CD4-positive, alpha-beta T cell treated with Interleukin-2 at 100 ng/mL for 4 hours (primary cell): ENCODE measurements at regions not wholly inside any gene's neighbourhood (a gene's known extent, or its start where the extent isn't known, plus 50 kb on each side); places are given as distances from the start of the nearest gene placed in this dataset.
"Not testable (repeated sequence)": the region's sequence is repeated elsewhere in the genome, so short reads cannot be mapped to it uniquely, and the experiment has no call there.

Experiments used
- DNase-seq: peaks from one replicate; pipeline ENCODE4 v3.0.0-alpha.2; 2020; ENCODE audit warnings: low spot score

DNA sequence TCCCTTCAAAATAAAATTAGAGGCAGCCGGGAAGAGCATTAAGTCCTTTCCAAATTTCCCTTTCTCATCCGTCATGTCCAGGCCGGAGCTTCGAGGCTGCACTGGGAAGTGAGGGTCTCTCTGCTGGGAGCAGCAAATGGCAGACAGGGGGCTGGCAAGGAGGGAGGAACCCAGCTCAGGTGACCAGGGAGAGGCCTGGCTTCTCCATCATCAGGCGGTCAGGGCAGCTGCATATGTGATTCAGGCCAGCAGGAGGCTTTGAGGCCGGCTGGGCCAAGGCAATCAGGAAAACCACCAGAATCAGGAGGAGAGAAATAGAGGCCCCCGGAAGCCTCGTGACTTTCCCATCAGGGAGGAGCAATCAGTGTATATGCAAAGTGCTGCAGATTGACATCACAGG lies 85.0 kb upstream of the RPL38 start:
- DNase-seq: no peak

DNA sequence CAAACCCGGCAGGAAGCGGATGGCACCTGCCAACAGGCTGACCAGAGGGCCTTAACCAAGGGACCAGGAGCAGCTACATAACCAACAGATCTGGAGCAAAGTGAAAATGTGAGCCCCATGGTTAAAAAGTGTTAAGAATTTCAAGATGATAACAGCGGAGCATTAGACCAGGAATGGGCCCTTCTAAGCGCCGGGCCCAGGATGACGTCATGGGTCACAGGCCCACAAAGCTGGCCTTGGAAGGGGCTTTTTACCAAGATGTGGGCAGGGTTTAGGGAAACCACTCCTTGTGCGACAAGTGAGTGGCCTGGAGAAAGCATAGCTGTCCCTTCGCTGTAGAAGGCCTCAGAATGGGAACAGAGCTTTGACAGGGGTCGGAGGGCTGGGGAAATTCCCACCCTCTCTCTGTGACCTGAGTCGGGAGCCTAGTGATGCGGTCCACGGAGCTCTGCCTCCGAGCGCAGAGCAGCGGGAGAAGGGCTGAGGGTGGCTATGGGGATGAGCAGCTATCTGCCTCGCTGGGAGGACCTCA lies 84.4 kb upstream of the RPL38 start:
- no peak for DNase-seq

DNA sequence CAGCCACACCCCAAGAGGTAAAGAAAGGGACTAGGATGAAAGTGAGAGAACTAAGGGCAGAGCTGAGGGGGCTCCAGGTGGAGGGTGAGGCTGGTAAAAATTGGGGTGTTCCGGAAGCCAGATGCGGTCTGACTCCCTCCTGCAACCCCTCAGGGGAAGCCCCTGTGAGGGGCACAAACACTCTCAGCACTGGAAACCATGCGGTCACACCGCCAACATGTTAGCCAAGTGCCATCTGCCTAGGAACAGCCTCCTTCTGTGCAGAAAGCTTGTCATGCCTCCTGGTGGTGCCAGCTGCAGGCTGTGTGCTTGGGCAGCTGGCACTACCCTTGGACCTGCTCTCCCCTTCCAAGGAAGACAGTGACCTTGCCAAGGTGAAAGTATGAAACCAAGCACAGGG lies 83.5 kb upstream of the RPL38 start:
- DNase-seq: no peak

DNA sequence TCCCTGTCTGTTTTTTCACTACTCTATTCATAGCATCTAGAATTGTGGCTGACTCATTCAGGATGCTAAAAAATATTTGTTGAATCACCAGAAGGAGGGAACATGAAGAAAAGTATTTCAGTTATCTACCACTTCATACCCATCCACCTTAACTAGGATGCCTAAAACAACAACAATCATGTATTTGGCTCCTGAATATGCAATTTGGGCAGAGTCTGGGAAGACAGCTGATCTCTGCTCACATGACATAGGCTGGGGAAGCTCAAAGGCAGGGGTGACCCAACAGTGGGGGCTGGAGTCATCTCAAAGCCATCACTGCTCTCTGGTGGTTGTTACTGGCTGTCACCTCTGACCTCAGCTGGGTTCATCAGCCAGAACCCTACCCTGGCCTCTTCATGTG lies 80.1 kb upstream of the RPL38 start:
- DNase-seq: no peak

DNA sequence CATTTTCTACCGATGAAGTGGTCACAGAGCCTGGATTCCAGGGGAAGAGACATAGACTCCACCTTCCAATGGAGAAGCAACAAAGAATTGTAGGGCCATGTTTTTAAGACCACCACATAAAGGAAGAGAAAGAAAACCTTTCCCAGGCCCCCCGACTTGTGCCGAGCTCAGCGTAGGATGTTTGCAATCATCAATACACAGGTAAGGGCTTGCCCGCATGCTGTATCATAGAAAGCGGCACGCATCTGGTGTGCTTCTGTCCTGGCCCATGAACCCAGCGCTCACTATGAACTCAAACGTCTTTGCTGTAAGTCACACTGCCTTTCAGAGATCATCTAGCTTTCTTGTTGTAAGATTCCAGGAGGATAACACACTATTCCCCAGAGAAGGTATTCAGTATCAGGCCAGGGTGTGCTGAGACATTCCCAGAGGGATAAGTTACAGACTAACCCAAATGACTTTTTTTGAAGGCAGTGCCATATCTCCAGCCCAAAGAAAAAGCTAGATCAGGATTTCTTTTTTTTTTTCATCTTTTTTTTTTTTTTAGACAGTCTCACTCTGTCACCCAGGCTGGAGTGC lies 79.5 kb upstream of the RPL38 start:
- DNase-seq: no peak

DNA sequence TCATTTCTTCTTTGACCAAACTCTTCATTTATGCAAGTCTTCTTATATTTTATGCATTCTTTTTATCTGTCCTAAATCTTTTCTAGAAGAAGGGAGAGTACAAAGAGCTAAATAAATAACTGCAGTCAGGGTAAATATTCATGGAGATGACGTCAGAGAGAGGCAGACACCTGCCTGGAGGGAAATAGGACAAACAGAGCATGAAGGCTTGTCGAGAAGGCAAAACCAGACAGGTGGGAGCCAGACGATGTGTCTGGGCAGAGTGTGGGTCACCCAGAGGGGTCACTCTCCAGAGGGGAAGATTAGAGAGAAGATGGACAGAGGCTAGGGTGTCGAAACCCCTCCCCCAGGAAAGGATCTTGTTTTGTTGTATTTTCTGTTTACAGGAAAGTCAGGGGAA lies 78.3 kb upstream of the RPL38 start:
- DNase-seq: no peak

DNA sequence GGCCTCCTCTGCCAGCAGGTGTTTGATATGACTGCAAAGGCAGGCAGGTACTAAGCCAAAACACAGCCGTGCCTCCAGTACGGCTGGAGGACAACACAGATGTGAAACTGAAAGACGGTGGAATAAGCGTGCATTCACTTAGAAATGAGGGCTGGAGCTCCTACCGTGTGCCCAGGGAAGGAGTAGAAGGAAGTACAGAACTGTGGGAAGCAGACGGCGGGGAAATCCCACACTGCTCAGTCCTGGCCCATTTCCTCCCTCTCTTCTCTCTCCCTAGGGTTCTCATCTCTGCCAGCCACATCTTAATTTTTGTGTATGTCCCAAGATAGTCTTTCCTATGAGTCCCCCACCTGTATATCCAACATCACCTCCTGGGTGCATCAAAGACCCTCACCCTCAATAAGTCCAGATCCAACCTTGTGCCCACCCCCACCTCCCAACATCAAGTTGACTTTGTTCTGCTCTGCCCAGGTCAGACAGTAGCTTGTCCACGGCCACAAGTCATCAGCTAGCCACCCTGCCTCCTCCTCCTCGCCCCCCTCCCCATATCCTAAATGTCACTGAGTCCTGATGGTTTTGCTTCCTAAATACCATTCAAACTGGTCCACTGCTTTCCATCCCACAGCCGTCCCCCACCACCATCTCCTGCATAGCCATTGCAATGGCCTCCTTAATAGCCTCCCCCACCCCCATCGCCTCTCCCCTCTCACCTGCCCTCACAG lies 77.1 kb upstream of the RPL38 start:
- no peak for DNase-seq

DNA sequence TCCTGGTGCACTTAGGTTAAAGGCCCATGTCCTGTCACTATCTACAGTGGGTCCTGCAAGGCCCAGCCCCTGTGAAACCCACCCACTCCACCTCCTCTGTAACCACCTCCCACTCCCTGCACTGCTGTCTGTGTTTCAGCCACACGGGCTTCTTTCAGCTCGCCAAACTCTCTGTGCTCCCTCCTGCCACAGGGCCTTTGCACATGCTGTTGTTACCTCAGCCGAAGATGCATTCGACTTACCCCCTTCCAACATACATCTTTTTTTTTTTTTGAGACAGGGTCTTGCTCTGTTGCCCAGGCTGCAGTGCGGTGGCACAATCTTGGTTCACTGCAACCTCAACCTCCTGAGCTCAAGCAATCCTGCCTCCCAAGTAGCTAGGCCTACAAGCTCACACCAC lies 76.5 kb upstream of the RPL38 start:
- DNase-seq: no peak

DNA sequence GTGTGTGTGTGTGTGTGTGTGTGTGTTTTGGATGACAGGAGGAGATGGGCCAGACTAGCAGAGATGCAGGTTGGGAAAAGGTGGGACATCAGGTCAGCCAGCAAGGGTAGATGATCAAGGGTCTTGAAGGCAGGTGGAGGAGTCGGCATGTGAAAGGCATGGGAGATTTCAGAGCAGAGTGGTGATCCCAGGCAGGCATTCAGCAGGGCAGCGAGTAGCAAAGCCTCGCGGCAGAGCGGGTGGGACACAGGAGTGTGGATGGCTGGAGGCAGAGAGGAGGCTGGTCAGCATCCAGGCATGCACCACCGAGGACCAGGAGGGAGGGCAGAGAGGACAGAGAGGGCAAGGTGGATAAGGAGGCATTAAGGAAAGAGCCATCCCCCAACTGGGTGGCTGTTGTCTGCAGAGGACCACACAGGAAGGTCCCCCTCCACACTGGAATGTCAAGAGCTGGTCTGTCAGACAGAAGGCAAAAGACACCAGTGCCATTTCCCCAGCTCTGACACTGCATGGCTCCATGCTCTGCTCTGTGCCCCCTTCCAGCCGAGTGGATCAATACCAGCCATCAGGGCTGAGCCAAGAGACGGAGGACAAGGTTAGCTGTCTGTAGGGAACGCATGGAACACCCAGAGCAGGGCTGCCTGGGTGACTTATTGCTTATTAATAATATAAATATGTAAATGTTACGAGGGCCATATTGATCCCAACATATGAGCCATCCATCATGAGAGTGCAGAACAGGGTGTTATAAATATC lies 74.8 kb upstream of the RPL38 start:
- no peak for DNase-seq

DNA sequence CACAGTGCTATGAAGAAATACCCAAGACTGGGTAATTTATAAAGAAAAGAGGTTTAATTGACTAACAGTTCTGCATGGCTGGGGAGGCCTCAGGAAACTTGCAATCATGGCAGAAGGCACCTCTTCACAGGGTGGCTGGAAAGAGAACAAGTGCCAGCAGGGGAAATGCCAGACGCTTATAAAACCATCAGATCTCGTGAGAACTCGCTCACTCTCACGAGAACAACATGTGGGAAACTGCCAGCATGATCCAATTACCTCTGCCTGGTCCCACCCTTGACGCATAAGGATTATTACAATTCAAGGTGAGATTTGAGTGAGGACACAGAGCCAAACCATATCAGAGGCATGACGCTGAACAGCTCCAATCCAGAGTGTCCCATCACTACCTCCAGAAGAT lies 73.7 kb upstream of the RPL38 start:
- DNase-seq: not testable (repeated sequence)

DNA sequence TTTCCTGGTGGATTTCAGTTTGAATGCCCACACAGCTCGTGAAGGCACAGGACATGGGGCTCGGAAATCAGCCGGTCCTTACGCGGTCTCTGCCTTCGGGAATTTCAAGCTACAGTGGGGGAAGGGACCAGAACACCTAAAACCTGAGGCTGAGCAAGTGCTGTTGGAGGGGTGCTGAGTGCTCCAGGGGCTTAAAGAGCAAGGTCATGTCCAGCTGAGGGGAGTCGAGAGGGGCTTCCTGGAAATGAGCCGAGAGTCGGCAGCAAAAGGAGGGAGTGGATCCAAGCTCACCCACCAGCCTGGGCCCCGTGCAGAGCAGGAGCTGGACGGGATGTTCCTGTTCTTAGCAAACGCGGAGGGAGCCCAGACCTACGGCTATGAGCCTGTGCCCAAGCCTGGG lies 73.2 kb upstream of the RPL38 start:
- no peak for DNase-seq

DNA sequence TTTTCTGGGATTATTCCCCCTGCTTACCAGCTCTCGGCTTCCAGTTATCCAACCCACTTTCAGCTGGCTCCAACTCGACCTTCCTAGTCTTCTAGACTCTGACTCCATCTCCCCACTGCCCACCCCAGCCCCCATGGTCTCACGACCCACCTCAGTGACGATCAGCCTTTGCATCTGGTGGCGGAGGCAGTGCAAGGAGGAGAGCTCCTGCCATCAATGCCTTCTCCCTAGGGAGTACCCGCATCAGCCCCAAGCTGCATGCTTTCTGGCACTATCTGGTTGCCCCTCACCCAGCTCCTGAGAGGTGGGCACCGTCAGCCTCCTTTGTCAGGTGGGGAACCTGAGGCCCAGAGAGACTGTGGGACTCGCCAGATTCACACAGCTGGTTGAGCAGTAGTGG lies 72.6 kb upstream of the RPL38 start:
- no peak for DNase-seq

DNA sequence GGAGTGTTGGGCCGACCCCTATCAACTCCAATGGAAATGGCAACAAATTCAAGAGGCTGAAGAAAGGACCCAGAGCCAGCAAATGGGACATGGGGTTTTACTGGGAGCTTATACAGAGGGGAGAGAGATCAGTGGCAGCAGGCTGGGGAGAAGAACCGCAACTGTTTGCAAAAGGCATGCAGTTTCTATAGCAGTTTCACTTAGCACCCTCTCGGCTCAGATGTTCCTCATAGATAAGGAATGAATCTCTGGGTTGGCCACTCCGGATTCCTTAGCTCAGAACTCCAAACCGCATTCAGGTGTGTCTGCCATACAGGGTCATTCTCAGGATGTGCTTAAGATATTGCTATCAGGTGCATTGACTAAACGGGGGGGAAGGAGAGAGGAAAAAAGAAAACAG lies 71.1 kb upstream of the RPL38 start:
- no peak for DNase-seq

DNA sequence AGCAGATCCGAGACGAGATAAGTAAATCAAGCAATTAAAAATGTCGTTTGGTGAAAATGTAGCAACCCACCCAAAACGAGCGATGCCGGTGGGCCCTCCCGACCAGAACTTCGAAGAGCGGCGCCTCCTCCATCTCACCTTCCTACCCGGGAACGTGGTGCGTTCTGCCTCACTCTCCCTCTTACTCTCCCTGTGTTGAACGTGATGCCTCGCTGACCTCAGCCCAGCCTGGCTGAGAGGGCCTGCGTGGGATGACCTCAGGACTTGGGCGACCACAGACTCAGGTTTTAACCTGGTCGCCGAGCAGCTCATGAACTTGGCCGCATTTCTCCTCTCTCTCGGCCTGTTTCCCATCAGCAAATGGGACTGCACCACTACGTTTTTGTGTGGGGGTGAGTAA lies 69.7 kb upstream of the RPL38 start:
- no peak for DNase-seq

DNA sequence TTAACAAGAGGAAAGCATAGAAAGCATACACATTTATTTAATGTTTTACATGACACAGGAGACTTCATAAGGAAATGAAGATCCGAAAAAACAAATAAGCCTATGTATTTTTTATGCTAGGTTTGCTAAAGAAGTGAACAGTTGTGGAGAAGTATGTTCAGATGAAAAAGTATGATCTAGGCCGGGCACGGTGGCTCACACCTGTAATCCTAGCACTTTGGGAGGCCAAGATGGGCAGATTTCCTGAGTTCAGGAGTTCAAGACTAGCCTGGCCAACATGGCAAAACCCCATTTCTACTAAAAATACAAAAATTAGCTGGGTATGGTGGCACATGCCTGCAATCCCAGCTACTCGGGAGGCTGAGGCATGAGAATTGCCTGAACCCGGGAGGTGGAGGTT lies 69.2 kb upstream of the RPL38 start:
- not testable (repeated sequence) for DNase-seq

DNA sequence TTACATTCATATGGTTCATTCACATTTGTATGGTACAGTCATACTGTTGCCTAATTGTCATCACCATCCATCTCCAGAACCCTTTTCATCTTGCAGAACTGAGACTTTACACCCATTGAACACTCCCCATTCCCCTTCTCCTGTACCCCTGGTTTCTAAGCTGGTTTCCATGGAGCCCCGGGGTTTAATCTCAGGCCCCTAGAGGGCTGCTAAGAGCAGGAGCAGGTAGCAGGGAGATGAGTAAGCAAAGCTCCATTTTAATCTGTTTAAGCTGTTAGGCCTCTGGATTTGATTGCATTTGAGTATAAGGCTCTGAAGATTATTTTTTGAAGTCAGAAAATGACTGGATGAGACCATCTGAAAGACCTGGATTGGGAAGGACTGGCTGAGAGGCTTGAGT lies 68.5 kb upstream of the RPL38 start:
- no peak for DNase-seq

DNA sequence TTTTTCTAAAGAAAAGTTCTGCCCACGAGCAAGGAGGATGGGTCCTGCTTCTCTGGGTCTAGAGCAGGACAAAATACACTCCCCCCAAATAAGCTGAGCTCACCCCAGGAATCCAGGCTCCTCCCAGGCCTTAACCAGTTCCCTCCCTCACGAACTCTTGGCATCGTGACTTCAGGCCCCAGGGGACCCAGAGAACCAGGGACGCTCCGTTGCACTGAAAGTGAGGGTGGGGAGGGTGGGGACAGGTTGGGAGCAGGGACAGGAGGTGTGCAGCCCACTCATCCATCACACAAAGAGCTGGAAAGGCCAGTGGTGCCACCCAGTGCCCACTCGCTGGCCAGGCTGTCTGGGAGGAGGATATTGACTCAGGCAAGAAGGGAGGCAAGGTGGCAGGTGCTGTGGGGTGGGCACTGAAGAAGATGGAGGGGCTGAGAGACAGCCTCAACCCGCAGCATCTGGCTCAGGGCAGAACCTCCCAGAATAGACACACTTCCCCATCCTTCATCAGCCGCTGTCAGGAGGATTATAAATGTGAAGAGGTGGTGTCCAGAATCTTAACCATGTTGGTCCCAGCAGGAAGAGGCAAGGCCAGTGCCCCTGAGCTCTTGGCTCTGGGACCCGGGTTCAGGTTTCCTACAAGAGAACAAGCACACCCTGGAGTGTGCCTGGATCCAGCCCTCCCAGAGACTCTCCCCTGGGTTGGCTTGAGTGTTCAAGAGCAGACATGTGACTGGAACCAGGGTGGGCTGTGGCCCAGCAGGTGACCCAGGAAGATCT lies 67.9 kb upstream of the RPL38 start:
- no peak for DNase-seq

DNA sequence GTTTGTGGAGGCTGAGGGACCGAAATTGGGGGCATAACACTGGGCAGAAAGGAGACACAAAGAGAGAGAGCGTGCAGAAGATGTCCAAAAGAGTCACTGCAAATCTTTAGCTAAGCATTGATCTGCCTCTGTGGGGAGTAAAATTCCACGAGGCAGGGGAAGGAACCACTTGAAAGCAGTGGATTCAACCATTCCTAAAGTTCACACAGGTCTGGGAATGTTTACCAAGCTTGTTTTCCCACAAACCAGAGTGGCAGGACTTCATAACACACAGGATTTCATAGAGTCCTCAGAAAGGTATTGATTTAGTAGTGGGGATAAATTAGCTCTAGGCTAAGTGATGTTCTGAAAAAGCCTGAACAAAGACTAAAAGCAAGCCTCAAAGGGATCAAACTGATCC lies 66.1 kb upstream of the RPL38 start:
- no peak for DNase-seq

DNA sequence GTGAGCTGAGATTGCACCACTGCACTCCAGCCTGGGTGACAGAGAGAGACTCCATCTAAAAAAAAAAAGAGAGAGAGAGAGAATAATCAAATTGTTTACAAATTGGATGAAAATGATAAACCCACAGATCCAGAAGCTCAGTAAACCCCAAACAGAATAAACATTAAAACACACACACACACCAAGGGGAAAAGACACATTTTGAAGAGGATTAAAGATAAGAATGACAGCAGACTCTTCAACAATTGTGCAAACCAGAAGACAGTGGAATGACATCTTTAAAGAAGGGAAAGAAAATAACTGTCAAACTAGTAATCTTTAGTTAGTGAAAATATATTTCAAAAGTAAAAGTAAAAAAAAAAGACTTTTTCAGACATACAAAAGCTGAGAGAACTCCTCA lies 64.4 kb upstream of the RPL38 start:
- DNase-seq: no peak

DNA sequence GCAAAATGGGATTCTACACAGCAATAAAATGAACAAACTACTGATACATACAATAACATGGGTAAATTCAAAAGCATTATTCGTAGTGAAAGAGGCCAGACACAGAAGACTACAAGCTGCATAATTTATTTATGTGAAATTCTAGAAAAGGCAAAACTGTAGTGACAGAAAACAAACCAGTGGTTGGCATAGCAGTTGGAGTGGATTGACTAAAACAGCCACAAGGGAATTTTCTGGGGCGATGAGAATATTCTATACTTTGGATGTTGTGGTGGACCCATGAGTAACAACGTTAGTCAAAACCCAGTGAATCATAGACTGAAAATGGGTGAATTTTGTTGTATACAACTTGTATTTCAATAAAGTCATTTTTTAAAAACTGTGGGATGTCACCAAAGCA lies 63.2 kb upstream of the RPL38 start:
- no peak for DNase-seq

DNA sequence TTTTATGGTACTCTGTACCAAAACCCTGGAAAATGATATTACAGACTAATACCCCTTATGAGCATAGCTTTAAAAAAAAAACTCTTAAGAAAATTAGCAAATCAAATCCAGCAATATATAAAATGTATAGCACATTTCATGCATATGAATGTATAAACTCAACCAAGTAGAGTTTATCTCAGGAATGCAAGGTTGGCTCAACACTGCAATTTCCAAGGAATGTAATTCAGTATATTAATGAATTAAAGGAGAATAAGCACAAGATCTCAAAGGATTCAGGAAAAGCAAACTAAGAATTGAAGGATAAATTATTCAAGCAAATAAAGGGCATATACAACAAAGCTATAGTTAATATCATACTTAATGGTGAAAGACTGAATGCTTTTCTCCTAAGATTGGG lies 61.9 kb upstream of the RPL38 start:
- no peak for DNase-seq

DNA sequence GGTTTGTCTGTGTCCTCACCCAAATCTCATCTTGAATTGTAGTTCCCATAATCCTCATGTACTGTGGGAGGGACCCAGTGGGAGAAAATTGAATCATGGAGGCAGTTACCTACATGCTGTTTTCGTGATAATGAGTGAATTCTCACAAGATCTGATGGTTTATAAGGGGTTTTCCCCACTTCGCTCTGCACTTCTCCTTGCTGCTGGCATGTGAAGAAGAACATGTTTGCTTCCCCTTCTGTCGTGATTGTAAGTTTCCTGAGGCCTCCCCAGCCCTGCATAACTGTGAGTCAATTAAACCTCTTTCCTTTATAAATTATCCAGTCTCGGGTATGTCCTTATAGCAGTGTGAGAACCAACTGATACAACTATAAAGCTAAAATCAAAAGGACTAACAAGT lies 60.2 kb upstream of the RPL38 start:
- not testable (repeated sequence) for DNase-seq

DNA sequence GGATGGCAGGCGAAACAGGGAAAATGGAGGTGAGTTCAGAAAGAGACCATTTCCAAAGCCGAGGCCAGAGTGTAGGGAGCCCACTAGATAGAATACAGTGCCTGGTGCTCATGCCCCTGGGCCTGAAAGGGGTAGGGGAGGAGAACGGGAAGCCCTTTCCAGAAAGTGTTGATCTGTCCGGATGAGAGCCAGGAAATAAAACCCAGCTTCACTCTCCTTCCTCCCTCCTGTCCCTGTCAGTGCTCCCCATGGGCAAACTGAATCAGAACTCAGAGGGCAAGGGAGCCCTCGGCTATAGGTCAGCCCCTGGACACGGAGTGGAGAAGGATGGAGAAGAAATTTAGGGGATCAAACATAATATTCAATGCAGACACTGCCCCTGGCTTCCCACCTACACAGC lies 57.7 kb upstream of the RPL38 start:
- no peak for DNase-seq
